Chondrocyte (in vitro differentiated cells): ENCODE measurements at regions not wholly inside any gene's neighbourhood (a gene's known extent, or its start where the extent isn't known, plus 50 kb on each side); places are given as distances from the start of the nearest gene placed in this dataset.

Experiments used
- DNase-seq: peaks from one replicate; pipeline ENCODE4 v3.0.0; 2021; ENCODE audit warnings: mixed read lengths, low spot score
- H3K27ac Mint-ChIP-seq: one replicate; pipeline ENCODE4 v1.8.0; 2021; ENCODE audit warnings: mild to moderate bottlenecking, moderate library complexity, mixed read lengths; ENCODE audit not compliant: unreplicated experiment
- H3K27me3 Mint-ChIP-seq: 2 replicates; pipeline ENCODE4 v1.8.0; 2021; ENCODE audit warnings: low read depth, mixed read lengths
- H3K36me3 Mint-ChIP-seq: 2 replicates; pipeline ENCODE4 v1.8.0; 2021; ENCODE audit warnings: low read depth, mixed read lengths
- H3K4me1 Mint-ChIP-seq: 2 replicates; pipeline ENCODE4 v1.8.0; 2021; ENCODE audit warnings: low read depth, mild to moderate bottlenecking, mixed read lengths
- H3K4me3 Mint-ChIP-seq: one replicate; pipeline ENCODE4 v1.8.0; 2021; ENCODE audit warnings: mild to moderate bottlenecking, moderate library complexity, mixed read lengths; ENCODE audit not compliant: unreplicated experiment
- H3K9me3 Mint-ChIP-seq: 2 replicates; pipeline ENCODE4 v1.8.0; 2021; ENCODE audit warnings: low read depth, mixed read lengths
- CTCF ChIP-seq: fragments of 200-600 bp; sonication (generic); IDR thresholded peaks from 2 replicates; pipeline ENCODE4 v1.5.0; 2021; ENCODE audit warnings: antibody characterized with exemption, mild to moderate bottlenecking, moderate library complexity

GRCh38 chr5:62144401-62145022 is 161.5 kb upstream of the KIF2A start:
- DNase-seq, result no peak
- Mint-ChIP-seq H3K9me3 (peaks cover 3% of the 10 kb centered on the region), H3K27ac (peak overlapping the region; percentile 94), H3K4me1 (peaks cover 37% of the 10 kb centered on the region), H3K4me3 (peak overlapping the region; percentile 38), H3K27me3 (peaks cover 2% of the 10 kb centered on the region), H3K36me3 (no peaks in the 10 kb centered on the region)
- TF ChIP-seq CTCF, result no peak

GRCh38 chr5:62149879-62150278 is 156.1 kb upstream of the KIF2A start:
- H3K4me3 Mint-ChIP-seq, result no peak overlapping the region
- TF ChIP-seq CTCF, result no peak
- DNase-seq, result no peak
- peaks cover 4% of the 10 kb centered on the region for H3K27me3 Mint-ChIP-seq
- peaks cover 3% of the 10 kb centered on the region for H3K4me1 Mint-ChIP-seq
- H3K9me3 Mint-ChIP-seq, result peaks cover 14% of the 10 kb centered on the region
- H3K27ac Mint-ChIP-seq, result no peak overlapping the region
- H3K36me3 Mint-ChIP-seq, result peaks cover 4% of the 10 kb centered on the region

GRCh38 chr5:62152394-62153087 is 153.5 kb upstream of the KIF2A start:
- H3K9me3 Mint-ChIP-seq, result peaks cover 27% of the 10 kb centered on the region
- no peak for TF ChIP-seq CTCF
- peaks cover 4% of the 10 kb centered on the region for H3K36me3 Mint-ChIP-seq
- H3K4me3 Mint-ChIP-seq, result no peak overlapping the region
- no peaks in the 10 kb centered on the region for H3K4me1 Mint-ChIP-seq
- peaks cover 5% of the 10 kb centered on the region for H3K27me3 Mint-ChIP-seq
- no peak for DNase-seq
- H3K27ac Mint-ChIP-seq, result no peak overlapping the region

- peaks cover 24% of the 10 kb centered on the region for H3K9me3 Mint-ChIP-seq
- H3K4me3 Mint-ChIP-seq, result no peak overlapping the region
- no peak for DNase-seq
- H3K4me1 Mint-ChIP-seq, result no peaks in the 10 kb centered on the region
- H3K27ac Mint-ChIP-seq, result no peak overlapping the region
- peaks cover 4% of the 10 kb centered on the region for H3K36me3 Mint-ChIP-seq
- no peak for TF ChIP-seq CTCF
- peaks cover 5% of the 10 kb centered on the region for H3K27me3 Mint-ChIP-seq
Measured at GRCh38 chr5:62154758-62155157, 151.2 kb upstream of the KIF2A start.

- no peak overlapping the region for H3K27ac Mint-ChIP-seq
- no peak for DNase-seq
- H3K4me1 Mint-ChIP-seq, result no peaks in the 10 kb centered on the region
- H3K27me3 Mint-ChIP-seq, result peaks cover 8% of the 10 kb centered on the region
- no peak for TF ChIP-seq CTCF
- peaks cover 24% of the 10 kb centered on the region for H3K9me3 Mint-ChIP-seq
- peaks cover 4% of the 10 kb centered on the region for H3K36me3 Mint-ChIP-seq
- no peak overlapping the region for H3K4me3 Mint-ChIP-seq
Measured at GRCh38 chr5:62155988-62156387, 150.0 kb upstream of the KIF2A start.
